ENCODE measurements at regions not wholly inside any gene's neighbourhood (a gene's known extent, or its start where the extent isn't known, plus 50 kb on each side); places are given as distances from the start of the nearest gene placed in this dataset.
"Not testable (repeated sequence)": the region's sequence is repeated elsewhere in the genome, so short reads cannot be mapped to it uniquely, and the experiment has no call there.

DNA sequence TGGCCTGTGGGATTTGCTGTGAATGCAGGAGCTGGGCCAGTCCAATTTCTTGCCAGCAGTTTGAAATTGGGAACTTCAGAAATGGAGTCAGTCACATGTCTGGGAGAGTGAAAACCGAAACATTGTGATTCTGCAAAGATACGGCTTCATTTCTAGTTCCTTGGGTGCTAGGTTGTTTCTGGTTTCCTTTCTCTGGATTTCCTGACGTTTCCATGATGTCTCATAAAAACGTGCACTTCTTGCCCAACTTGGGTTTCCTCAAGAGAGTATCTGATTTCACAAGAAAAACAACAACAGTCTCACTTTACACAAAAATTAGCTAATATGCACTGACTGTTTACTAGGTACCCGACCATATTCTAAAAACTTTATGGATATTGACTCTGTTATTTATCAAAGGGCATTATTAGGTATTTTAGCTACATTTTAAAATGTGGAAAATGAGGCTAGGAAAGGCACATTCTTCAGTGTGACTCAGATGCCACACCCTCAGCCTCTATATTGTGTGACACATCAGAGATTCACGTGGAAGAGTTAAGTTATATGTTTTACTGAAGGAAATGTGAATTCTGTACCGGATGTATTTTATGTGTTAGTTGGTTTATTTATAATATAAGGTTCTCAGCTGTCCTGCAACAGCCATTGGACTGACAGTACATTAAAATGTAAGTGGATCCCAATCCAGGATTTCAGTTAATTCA lies 225.0 kb upstream of the PUDP start:
- DNase-seq, result no peak

DNA sequence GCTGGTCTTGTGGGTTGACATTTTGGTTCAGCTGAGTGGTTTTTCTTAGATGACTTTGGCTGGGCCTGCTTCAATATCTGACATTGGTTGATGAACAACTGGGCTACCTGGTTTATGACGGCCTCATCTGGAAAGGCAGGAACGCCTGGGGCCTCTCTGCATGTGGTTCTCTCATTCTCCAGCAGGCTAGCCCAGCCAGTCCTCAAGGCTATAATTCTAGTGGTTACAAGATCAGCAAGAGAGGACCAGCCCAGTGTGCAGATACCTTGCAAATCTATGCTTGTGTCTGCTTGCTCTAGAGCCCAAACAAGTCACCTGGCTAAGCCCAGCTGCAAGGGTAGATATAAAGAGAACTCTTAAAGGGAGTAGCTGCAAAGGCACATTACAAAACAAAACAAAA lies 214.2 kb upstream of the PUDP start:
- no peak for DNase-seq

DNA sequence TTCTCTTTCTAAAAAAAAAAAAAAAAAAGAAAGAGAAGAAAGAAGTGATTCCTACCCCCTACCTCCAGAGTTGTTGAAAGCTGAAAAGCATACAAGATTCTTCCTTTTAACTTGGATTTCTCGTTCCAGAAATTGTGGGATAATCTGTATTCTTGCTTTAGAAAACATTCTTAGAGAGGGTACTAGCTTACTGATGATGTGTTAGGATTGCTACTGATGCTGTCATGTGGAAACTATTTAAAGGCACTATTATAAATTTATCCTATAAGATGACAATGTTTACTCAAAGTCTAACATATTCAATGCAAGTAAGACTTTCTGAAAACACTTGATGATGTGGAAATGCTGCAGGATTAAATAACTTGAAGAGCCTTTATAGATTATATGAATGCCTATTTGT lies 204.0 kb upstream of the PUDP start:
- DNase-seq, result no peak

DNA sequence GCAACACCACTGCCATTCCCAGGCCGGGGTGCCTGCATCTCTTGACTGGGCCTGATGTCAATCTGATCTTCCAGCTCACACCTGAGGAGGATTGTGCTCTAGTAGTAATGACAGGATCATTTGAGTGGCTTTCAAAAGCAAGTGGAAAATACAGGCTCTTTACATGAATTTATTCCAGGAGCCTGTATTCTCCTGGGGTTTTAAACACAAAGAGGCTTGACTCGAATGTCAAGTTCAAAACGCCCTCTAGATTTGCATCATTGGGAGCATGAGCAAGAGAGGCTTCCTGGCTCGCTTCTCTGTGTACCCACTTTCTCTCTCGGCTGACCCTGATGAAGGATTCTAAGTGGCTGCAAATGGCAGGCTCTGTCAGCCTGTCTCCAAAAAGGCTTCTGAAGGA lies 199.5 kb upstream of the PUDP start:
- peak; percentile 20 for DNase-seq

DNA sequence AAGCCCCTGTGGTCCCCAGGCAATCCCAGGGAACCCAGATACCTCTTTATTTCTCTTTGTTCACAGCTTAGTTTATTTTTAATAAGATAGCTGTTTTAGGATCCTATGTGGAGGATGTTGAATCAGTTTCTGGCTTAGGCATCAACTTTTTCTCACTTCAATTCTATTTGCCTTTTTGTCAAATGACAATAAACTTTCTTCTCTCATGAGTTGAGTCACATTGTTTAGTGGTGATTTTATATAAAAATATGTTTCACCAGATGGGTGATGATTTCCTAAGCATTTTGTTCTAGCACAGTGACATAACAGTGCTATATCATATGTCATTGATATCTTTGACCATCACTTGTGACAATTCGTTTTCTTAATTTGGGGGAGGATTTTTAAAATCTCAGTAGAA lies 198.1 kb upstream of the PUDP start:
- no peak for DNase-seq

DNA sequence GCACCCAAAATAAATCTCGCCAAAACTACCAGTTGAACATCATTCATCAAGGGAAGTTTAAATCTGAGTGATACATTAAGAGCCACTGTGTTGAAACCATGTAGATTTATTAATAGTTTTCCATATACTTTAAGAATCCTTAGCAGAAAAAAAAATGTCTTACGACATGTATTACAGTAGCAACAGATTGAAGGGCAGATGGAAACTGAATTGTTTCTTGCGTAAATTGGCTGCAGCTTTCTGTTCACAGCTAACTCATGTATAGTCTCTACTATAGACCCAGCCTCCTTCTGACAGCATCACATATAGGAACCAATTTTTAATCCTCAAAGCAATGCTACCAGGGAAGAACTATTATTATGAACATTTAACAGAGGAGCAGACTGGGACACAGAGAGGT lies 195.2 kb upstream of the PUDP start:
- DNase-seq, result no peak

DNA sequence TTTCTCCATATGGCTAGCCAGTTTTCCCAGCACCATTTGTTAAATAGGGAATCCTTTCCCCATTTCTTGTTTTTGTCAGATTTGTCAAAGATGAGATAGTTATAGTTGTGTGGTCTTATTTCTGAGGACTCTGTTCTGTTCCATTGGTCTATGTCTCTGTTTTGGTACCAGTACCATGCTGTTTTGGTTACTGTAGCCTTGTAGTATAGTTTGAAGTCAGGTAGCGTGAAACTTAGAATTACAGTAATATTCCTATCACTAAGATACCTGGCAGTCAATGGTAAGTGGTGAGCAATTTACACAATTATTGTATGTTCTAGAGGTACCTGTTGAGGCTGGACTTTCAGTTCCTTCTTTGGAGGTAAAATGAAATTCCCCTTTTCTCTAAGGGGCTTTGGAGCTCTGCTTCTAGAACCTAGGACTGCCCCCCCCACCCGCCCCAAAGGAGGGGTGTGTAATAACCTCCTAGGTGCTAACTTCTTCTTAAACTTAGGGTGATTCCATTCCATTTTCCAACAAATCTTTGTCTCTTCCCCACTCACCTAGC lies 187.9 kb upstream of the PUDP start:
- DNase-seq, result not testable (repeated sequence)

DNA sequence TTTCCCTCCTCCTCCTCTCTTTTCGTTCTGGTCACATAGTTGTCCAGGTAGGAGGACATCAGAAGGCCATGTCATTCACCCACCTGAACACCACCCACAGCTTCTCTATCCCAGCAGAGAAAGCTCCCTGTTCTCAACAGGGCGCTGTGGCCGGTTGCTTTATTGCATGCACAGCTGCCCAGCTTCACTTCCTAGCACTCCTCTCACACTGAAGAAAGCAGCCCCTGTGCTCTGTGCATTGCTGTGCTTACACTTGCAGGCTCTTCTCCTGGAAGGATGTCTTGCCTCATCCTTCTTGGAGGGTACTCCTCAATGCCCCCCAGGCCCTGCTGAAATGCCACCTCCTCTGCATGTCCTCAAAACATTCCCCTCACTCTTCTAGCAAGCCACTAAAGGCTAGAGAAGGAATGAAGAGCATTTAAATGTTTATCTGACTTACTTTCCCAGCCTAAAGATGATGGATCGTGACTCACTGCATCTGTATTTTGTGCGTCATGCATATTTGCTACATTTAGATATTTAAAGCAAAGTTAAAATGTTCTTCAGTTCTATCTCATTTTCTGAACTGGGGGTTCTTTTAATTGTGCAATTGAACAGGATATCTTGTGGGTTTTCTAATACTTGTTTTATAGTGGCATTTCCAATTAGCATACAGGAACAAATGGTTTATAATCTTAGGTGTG lies 186.4 kb upstream of the PUDP start:
- no peak for DNase-seq

DNA sequence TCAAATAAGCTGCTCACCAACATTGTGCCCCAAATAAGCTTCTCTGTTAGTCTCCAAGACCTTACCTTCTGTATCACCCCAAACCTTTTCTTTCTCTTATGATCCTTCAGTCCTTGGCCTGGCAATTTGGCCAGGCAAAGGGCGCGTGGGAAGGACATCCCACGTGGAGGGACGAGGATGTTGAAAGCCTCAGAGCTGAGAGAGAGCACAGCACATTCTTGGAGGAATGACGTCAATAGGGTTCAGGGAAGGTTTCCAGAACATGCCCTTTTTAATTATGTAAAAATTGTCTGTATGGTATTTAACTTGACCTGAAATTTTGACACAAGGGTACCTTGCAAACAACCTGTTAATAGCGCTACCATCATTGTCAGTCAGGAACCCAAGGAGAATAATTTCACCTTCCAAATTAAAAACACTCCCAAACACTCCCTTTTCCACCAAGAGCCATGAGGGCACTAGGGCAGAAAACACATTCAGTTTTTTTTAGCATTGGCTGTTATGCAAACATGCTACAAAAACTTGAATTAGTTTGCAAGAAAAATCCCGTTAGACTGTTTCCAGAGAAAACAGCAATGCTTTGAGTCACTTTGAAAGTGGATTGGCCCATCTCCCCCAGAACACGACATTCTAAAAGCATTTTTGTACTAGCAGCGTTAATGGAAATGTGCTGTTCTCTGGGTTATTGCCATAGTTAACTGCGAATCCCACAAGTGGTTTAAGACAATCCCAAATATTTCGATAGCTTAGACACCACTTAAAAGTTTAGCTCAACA lies 183.2 kb upstream of the PUDP start:
- DNase-seq, result no peak

DNA sequence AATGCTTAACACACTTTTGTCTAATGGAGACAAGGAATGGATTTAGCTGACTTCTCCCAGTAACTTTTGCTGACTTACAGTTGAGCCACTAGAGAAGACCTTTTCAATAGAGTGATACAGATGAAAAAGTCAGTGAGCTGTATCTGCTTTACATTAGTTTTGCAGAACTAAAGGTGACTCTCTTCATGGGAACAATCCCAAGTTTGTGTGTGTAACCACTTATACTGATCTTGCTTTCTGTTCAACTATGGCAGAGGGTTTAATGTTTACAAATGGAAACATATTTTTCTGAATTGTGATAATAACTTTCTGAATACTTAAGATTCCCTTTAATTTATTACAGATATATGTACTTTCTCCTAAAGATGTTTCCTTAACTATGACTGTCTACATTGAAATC lies 182.6 kb upstream of the PUDP start:
- no peak for DNase-seq

DNA sequence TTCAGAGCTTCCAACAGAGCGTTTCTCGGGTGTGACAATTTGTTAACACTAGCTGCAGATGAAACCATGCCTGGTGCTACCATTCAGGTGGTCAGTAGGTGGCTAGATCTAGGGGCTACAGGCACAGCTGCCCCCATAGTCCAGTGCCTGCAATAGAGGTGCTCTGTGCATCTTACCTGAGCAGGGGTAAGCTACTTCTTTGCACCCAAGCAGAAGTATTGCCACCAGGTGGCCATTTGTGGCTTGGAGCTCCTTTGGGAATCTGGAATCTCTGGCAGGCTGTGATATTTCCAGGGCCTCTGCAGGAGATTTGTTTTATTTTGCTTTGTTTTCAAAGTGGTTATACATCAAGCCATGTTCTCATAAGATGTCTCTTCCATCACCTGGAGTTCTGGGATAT lies 170.7 kb upstream of the PUDP start:
- no peak for DNase-seq

DNA sequence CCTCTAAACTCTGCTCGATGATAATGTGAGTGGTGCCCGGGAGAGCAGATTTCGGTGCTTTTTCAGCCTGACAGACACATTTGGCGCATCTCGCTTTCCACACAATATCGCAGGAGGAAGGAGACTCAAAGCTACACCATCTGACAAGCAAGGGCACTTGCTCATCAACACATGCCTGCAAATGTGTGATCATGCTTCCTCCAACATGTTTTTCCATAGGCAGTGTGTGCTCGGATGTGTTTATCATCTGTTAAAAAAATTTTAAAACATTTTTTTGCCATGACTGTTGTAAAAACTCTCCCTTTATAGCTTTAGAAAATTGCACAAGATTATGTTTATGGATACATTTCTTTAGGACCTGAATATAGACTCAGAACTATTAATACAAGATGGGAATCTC lies 170.3 kb upstream of the PUDP start:
- no peak for DNase-seq

DNA sequence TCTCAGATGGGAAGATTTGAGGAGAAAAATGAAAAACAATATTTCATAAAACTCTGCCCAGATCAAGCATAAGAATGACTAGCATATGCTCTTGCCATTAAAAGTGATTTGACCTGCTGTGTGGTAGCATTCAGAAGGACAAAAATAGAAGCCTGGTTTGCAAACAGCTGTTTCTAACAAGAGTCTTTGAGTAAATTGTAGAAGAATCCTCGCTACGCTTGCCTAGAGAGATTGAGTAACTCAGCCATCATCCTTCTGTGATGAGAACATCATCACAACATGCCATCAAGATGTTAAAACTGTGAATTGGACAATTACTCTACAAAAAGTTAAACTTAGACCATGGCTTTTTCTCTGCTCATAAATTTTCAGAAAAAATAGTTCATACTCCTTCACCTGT lies 168.9 kb upstream of the PUDP start:
- DNase-seq, result no peak

DNA sequence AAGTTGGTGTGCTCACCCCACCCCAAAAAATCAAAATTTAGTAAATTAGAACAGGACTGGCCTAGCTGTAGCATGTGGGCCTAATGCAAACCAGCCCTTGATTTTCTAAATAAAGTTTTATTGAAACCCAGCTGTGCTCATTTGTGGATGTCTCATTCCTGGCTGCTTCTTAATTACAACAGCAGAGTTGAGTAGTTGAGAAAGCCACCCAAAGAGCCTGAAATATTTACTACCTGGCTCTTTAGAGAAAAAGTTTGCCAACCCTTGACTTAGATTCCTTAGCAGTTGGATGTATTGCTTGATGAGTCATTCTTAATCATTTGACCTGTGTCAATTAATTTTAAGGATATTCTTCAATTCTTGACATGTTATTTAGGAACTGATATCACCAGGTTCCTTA lies 168.3 kb upstream of the PUDP start:
- DNase-seq, result no peak

DNA sequence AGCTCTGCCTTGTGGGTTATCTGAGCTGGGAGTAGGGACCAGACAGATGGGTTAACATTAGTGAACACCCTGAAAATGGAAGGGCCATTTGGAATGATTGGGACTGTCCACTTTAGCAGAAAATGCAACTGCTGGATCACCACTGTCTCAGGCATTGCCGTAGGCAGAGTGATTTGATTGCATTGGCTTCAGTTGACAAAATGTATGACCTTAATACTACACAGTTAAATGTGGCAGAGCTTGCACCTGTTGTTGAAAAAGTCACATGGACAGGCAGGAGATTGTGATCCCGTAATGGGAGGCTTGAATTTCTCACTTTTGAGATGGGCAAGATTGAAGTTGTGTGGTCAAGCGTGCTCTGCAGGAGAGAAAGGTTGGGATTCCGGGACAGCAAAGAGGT lies 166.5 kb upstream of the PUDP start:
- DNase-seq, result no peak

DNA sequence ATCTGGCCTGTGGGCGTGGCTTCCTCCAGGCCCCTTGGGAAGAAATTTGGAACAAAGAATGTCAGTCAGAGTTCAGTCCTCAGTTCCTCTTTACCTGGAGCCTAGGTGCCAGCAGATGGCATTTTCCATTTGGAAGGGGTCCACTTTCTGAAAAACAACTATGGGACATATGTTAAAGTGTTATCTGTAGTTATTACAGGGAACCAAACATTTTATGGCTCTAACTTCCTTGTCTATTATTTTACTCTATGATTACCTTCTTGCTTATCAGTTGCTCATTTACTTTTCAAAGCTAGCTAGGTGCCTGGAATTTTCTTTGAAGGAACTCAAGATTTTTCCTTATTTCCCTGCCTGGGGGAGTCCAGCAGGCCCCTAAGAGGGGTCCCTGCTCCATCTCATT lies 159.8 kb upstream of the PUDP start:
- no peak for DNase-seq

DNA sequence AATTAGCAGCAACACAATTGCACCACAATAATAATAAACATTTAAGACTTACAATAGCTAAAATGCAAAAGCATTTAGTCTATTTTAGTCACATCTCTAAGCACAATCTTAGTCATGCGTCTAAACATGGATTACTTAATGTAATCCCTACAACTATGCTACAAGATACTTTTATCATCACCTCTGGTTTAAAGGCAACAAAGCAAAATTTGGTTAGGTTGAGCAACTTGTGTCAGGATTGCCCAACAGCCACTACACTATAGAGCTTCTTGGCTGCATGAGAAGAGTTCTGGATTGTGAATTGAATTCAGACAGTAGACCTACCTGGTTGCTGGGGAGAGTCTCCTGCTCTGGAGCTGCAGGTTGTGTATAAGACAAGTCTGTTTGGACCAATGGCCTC lies 146.5 kb upstream of the PUDP start:
- no peak for DNase-seq

DNA sequence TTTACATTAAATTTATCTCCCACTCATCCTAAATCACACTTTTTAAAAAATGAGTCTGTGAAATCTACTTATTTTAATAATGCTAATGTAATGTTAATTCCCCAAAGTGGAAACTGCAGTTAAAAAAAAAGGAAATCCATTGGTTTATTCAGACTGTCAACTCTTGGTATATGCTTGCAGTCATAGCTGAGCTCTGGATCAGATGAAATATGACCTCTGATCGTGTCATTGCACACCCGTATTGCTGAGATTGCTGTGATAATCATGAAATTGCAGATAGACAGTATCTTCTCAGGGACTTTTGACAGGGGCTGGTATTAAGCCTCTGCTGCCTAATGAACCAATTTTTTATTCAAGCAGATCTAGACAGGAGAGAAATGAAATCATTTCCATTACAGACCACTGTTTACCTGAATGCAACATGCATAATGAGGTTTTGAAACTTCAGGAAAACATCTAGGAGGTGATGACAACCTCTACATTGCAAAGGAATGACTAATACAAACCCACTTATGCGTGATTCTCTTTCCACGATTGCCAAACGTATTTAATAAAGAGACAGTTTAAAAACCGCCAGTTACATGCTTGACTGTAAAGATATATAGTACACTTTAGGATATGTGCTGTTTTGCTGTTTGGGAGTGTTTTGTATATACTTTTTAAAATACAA lies 138.3 kb upstream of the PUDP start:
- no peak for DNase-seq

DNA sequence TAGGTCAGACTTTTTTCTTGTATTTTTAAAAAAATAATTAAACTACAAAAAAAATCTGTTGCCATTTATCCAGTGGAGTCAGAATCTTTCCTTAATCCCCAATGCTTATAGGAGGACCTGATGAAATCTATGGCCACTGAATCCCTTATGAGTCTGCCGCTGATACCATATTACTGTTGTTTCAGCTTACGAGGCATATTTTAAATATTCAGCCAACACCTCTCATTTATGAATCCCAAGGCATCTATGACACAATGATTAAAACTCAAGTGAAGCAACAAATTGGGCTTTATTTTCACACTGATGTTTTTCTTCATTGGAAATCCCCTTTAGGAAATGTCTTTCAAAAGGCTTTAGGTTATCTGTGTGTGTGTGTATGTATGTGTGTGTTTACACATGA lies 137.8 kb upstream of the PUDP start:
- DNase-seq, result no peak

DNA sequence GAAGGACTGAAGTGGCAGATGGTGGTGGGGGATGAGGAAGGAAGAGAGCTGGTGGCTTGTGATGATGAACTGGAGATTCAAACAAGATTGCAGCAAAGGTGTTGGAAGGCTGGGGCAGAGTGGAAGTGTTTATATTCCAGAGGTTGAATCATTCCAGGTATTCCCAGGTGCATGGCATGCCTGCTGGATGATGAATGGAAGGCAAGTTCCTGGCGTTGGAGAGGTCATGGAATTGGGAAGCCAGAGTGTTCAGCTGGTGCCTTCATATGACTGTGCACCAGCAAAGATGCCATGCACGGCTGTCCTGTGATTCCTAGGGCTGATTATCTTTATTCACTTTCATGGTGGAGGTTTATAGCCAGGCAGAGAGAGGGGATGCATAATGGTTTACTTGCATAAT lies 135.8 kb upstream of the PUDP start:
- no peak for DNase-seq

DNA sequence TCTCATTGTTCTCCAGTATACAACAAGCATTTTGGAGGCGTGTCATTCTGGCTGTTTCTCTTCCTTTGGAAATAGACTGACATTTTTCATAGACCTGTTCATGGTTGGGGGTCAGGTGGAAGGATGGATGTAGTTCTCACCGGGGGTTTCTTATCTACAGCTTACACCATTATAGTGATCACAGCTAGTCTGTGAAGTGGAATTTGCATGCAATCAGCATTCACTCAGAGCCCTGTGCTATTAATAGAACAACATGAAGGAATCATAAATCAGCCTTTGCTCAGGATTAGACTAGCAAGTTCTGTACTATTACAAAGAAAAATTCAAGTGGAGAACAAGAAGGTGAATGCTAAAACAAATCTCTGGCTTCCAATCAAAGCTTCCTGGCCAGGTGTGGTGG lies 132.6 kb upstream of the PUDP start:
- no peak for DNase-seq

DNA sequence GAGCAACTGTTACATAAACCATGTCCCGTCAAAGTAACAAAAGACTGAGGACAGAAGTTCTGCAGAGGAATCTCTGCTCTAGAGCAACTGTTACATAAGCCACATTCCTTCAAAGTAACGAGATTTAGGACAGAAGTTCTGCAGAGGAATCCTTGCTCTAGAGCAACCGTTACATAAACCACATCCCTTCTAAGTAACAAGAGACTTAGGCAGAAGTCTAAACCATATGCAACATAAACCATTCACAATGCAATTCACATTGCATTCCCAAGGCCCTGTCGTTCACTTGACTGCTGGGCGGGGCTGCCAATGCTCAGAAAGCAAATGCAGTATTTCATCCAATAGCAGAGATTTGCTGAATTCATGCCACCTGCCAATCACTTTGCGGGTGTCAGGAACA lies 124.4 kb upstream of the PUDP start:
- no peak for DNase-seq

DNA sequence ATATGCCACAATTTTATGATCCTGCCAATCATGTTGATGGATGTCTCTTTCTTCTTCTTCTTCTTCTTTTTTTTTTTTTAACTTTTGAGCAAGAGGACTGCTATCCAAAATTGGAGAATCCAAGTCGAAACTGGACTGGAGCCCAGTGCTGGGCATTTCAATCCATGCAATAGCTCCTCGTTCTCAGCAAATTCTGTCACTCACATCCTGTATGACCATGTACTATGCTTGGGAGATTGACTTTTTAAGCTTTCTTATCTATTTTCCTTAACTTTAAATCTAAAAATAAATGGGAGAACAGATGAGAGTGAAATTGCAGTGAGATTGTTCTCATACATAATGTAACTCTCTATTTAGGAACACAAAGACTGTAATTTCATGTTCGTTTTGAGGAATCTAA lies 123.0 kb upstream of the PUDP start:
- DNase-seq, result no peak

DNA sequence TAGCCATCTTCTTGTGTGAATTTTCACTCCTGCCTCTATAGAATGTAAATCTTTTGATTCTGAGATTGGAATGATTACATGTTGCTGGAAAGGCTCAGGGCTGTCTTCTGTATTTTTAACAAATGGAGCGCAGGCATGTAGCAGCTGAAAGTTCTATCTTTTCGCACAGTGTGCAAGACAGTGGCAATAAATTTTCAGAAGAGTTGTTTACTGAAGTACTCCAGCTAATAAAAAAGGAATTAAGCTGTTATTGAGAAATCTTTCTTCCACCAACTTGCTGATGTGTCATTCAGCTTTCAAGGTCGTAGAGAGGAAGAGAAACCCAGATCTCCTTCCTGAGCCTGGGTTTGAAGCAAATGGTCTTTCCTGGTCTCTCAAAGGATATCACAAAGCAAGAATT lies 122.0 kb upstream of the PUDP start:
- no peak for DNase-seq

All from DMS79 treated with DMSO at 0.1 percent for 48 hours (cell line).